Hematopoietic multipotent progenitor cell treated with erythropoietin and hydrocortisone succinate and interleukin-3 and kit ligand, for 6 days (in vitro differentiated cells): ENCODE measurements at regions not wholly inside any gene's neighbourhood (a gene's known extent, or its start where the extent isn't known, plus 50 kb on each side); places are given as distances from the start of the nearest gene placed in this dataset.
"Not testable (repeated sequence)": the region's sequence is repeated elsewhere in the genome, so short reads cannot be mapped to it uniquely, and the experiment has no call there.

ENCODE experiments used
- DNase-seq: peaks from one replicate; pipeline ENCODE4 v3.0.0-alpha.2; 2015

GRCh38 chr5:94025788-94026473 lies 284.5 kb upstream of the POU5F2 start:
- peak; percentile 6 for DNase-seq

DNA sequence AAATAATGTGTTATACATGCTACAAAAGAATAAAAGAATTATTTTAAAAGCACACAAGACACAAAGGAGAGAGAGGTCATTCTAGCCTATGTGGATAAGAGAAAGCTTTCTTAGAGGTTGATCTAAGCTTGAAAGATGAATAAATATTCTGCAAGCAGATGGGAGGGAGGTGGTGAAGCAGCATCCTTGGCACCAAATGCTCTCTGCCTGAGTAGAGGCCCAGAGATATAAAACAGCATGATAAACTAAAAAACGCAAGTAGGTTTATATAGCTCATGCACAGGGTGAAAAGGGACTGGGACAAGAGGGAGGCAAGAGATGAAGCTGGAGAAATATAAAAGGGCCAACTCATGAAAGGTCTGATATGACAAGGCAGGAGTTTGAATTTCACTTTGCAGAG lies 283.2 kb upstream of the POU5F2 start:
- no peak for DNase-seq

GRCh38 chr5:94024101-94024500 lies 282.7 kb upstream of the POU5F2 start:
- DNase-seq, result no peak

DNA sequence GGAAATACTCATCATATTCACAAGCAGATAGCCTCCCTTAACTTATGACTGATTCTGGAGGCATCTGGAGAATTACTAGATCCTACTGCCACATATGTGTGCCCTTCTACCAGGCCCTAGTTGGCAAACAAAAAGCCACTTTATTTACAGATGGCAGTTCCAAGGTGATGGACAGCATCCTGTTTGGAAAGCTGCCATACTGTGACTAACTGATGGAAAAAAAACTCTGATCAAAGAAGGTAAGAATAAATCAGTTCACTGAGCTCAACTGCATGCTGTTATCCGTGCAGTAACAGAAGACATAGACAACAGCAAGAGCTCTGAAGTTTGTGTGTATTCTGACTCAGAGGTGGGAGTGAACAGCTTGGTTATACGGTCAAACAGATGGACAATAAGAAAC lies 279.8 kb upstream of the POU5F2 start:
- no peak for DNase-seq

DNA sequence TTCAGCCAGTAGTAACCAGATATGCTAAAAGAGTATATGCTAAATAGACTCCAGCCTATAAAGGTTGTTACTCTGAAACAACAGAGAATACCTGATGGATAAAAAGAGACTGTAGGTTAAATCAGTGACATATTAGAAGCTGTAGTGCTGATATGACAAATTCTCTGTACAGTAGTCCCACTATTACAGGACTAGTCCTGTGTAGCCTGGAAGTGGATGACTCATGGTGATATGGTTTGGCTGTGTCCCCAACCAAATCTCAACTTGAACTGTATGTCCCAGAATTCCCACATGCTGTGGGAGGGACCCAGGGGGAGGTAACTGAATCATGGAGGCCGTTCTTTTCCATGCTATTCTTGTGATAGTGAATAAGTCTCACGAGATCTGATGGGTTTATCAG lies 276.2 kb upstream of the POU5F2 start:
- DNase-seq, result no peak

DNA sequence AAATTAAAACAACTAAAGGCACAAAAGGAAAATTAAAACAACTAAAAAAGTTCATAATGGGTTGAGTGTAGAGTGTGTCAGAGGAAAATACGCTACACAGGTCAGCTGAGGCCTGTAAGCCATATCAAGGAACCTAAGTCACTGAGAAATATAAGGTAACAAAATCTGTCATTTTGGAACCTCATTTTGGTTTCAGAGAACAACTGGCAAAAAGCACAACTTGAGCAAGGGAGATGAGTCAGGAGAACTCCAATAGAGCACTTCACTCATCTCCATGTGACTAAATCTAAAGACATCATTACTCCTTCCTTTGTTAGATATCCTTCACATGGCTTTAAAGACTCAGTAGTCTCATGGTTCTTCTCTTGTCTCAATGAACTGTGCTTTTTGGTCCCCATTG lies 269.4 kb upstream of the POU5F2 start:
- no peak for DNase-seq

- DNase-seq, result no peak
Measured at GRCh38 chr5:94009161-94009560, 267.8 kb upstream of the POU5F2 start.

GRCh38 chr5:93998951-93999455 lies 257.6 kb upstream of the POU5F2 start:
- DNase-seq, result peak; percentile 74

- no peak for DNase-seq
Measured at GRCh38 chr5:93997562-93997961, 256.2 kb upstream of the POU5F2 start.

DNA sequence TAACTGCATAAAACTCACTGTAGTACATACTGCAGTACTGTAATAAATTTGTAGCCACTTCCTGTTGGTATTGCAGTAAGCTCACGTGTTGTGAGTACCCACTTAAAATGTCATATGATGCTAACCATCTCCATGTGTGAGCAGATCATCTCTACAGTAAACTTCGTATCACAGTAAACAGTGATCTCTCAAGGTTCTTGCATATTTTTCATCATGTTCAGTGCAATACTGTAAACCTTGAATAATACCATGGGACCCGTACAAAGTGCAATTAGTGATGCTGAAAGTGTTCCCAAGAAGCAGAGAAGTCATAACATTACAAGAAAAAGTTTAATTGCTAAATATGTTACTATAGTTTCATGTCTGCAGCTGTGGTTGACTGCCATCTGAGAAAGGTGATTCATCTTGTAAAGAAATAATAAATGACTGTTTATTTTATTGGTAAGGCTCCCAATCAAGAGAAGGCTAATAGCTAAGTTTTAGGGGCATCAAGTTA lies 253.8 kb upstream of the POU5F2 start:
- DNase-seq, result no peak

DNA sequence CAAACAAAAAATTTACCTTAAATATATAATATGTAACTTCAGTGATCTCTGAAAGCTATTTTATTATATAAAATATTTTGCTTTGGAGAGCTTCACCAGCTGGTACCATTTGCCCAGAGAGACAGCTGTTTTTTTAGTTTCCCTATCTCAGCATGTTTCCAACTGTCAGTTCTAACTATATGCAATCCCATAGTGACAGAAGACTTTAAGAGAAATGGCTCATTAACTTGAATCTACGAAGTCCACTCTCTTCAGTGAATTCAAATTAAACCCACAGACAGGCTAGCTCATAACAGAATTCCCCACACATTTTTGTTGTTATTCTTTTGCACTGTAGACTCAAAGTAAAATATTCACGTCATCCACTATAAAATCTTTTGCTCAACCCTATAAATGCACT lies 251.8 kb upstream of the POU5F2 start:
- no peak for DNase-seq

- peak; percentile 23 for DNase-seq
Measured at GRCh38 chr5:93990504-93991070, 249.2 kb upstream of the POU5F2 start.

- DNase-seq, result not testable (repeated sequence)
Measured at GRCh38 chr5:93985940-93986570, 244.7 kb upstream of the POU5F2 start.

DNA sequence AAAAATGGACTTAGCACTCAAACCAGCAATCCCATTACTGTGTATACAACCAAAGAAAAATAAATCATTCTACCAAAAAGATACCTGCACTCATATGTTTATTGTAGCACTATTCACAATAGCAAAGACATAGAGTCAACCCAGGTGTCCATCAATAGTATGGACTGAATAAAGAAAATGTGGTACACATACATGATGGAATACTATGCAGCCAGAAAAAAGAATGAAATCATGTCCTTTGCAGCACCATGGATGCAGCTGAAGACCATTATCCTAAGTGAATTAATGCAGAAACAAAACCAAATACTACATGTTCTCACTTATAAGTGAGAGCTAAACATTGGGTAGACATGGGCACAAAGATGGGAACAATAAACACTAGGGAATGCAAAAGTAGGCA lies 236.8 kb upstream of the POU5F2 start:
- no peak for DNase-seq

DNA sequence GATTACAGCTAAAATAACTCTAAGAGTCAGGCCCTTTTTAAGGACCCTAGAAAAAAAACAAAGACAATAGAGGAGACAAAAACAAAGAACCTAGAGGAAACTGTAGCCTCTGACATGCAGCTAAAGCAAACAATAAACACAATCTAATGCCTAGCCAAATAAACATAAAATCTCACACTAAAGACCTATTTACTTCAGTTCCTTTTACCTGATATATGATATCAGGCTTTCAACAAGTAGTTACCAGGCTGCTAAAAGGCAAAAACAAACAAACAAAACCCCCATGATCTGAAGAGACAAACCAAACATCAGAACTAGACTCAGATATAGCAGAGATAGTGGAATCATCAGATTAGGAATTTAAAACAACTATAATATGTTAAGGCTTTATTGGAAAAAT lies 226.5 kb upstream of the POU5F2 start:
- DNase-seq, result no peak

DNA sequence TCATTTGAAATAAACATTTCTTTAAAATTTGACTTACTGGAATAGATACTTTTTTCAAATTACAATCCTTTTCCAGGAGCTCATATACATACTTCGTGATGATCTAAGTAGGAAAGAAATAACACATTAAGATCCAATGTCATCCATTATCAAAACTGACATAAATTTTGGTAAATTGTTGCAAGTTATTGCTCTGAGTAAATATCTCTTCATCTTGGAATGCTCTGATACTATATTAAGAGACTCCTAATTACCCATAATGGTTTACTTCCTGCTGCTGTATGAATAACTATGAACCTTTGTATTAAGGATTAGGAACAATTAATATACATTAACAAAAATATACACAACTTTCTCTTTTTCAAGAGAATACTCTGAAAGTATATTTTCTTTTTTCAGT lies 223.0 kb upstream of the POU5F2 start:
- DNase-seq, result no peak

GRCh38 chr5:93960042-93960441 lies 218.6 kb upstream of the POU5F2 start:
- DNase-seq, result no peak

- DNase-seq, result no peak
Measured at GRCh38 chr5:93956006-93956405, 214.6 kb upstream of the POU5F2 start.

- DNase-seq, result no peak
Measured at GRCh38 chr5:93954421-93955069, 213.1 kb upstream of the POU5F2 start.

GRCh38 chr5:93953442-93953841 lies 212.0 kb upstream of the POU5F2 start:
- no peak for DNase-seq

DNA sequence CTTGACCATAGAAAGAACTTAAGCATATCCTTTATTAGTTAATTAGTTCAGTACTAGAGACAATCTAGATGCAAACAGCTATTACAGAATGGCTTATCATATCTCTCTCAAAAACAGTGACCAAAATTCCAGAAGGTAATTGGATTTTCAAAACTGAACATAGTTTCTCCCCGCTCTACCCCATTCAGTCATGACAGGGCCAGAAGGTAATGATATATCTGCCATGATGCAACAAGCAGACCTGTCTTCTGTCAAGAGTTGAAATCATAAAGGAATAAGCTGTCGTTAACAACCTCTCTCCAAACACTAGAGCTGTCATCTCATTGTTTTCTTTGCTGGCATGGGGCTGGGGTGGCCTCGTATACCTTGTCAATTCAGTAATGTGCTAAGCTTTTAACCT lies 200.5 kb upstream of the POU5F2 start:
- no peak for DNase-seq

DNA sequence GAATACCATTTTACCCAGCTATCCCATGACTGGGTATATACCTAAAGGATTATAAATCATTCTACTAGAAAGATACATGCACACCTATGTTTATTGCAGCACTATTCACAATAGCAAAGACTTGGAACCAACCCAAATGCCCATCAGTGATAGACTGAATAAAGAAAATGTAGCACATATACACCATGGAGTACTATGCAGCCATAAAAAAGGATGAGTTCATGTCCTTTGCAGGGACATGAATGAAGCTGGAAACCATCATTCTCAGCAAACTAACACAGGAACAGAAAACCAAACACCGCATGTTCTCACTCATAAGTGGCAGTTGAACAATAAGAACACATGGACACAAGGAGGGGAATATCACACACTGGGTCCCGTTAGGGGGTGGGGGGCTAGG lies 191.9 kb upstream of the POU5F2 start:
- not testable (repeated sequence) for DNase-seq

DNA sequence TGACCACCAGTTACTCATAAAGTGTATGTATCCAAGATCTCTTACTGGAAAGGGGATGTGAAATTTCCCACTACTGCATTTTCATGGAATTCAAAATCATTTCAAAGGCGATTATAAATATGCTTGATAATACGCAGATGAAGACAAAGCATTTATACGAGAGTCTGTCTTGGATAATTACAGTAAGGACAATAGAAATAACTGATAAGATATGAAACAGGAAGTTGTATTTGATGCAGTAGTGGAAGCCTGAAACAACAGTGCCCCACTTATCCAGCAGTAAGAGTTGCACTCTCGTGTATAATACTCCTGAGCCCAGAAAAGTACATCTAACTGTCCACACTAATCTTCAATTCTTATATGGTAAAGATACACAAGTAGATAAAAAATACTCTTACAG lies 188.7 kb upstream of the POU5F2 start:
- peak; percentile 7 for DNase-seq

- DNase-seq, result no peak
Measured at GRCh38 chr5:93929131-93929530, 187.7 kb upstream of the POU5F2 start.
